Smooth muscle cell (in vitro differentiated cells): ENCODE measurements at regions not wholly inside any gene's neighbourhood (a gene's known extent, or its start where the extent isn't known, plus 50 kb on each side); places are given as distances from the start of the nearest gene placed in this dataset.
A peak's percentile ranks its signal among the peaks of the same experiment; 100 is the strongest.

Experiments
- DNase-seq: peaks from one replicate; lab custom pipeline; 2025; ENCODE audit not compliant: unreplicated experiment; lab: John Stamatoyannopoulos, UW
- H2AFZ ChIP-seq: fragments of 200-600 bp; sonication (generic); 2 replicates; pipeline ENCODE4 v1.6.0; 2016; ENCODE audit warnings: antibody characterized with exemption, low read depth, mild to moderate bottlenecking
- H3F3A ChIP-seq: fragments of 200-600 bp; sonication (generic); 2 replicates; pipeline ENCODE4 v1.6.0; 2017; ENCODE audit warnings: antibody characterized with exemption, low read depth
- H3K27ac ChIP-seq: fragments of 200-600 bp; sonication (generic); 2 replicates; pipeline ENCODE4 v1.5.1; 2016; ENCODE audit warnings: low read depth, mild to moderate bottlenecking
- H3K27me3 ChIP-seq: fragments of 200-600 bp; sonication (generic); 2 replicates; pipeline ENCODE4 v1.6.1; 2016; ENCODE audit warnings: low read depth, mild to moderate bottlenecking
- H3K36me3 ChIP-seq: fragments of 200-600 bp; sonication (generic); 2 replicates; pipeline ENCODE4 v1.5.1; 2016; ENCODE audit warnings: low read depth
- H3K4me1 ChIP-seq: fragments of 200-600 bp; sonication (generic); 2 replicates; pipeline ENCODE4 v1.5.1; 2016; ENCODE audit warnings: low read depth
- H3K4me2 ChIP-seq: fragments of 200-600 bp; sonication (generic); 2 replicates; pipeline ENCODE4 v1.6.0; 2016; ENCODE audit warnings: mild to moderate bottlenecking
- H3K4me3 ChIP-seq: fragments of 200-600 bp; sonication (generic); 2 replicates; pipeline ENCODE4 v1.5.1; 2016; ENCODE audit warnings: mild to moderate bottlenecking
- H3K79me2 ChIP-seq: fragments of 200-600 bp; sonication (generic); 2 replicates; pipeline ENCODE4 v1.6.0; 2016; ENCODE audit warnings: low read depth, mild to moderate bottlenecking
- H3K9ac ChIP-seq: fragments of 200-600 bp; sonication (generic); 2 replicates; pipeline ENCODE4 v1.6.0; 2016; ENCODE audit warnings: low read depth
- H3K9me3 ChIP-seq: fragments of 200-600 bp; sonication (generic); replicated peaks from 2 replicates; pipeline ENCODE4 v1.5.1; 2016; ENCODE audit warnings: low read depth
- H4K20me1 ChIP-seq: fragments of 200-600 bp; sonication (generic); 2 replicates; pipeline ENCODE4 v1.6.0; 2016; ENCODE audit warnings: low read depth
- WGBS: methylation state at CpG from one replicate; pipeline ENCODE4 v1.1.7; 2016; ENCODE audit warnings: low lambda C conversion rate; 5-methylcytosine and 5-hydroxymethylcytosine counted together
- TF ChIP-seq, protein P1 (sequence below): fragments of 200-600 bp; sonication (generic); IDR thresholded peaks from 2 replicates; pipeline ENCODE4 v1.5.1; 2017; ENCODE audit warnings: borderline replicate concordance, mild to moderate bottlenecking, antibody characterized with exemption; ENCODE audit not compliant: insufficient read depth, poor library complexity, severe bottlenecking

DNA sequence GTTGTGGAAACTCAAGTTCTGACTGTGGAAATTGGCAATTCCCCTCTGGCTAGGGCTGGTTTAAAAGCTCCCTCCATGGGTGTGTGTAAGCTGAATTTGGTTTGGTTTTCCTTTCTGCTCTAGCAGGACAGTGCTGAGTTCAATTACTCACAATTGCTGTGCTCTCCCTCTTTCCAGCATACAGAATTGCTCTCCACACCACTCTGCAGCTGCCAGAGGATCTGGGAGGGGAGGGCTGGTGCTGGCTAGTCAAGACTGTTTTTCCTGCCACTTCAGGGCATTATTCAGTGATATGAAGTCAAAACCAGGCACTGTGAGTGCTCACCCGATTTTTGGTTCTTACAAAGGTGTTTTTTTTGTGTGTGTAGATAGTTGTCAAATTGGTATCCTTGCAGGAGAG lies 336.9 kb upstream of the SLC24A2 start:
- Histone ChIP-seq H3K36me3 (no peaks in the 10 kb centered on the region), H3K4me2 (peak overlapping the region; percentile 54), H3K79me2 (no peaks in the 10 kb centered on the region), H3K4me1 (peaks cover 16% of the 10 kb centered on the region), H3K27me3 (no peaks in the 10 kb centered on the region), H3K4me3 (no peak overlapping the region), H4K20me1 (no peaks in the 10 kb centered on the region), H3K9me3 (no peaks in the 10 kb centered on the region), H2AFZ (peak overlapping the region; percentile 54), H3K27ac (no peak overlapping the region), H3F3A (no peaks in the 10 kb centered on the region), H3K9ac (no peak overlapping the region)
- TF ChIP-seq, protein P1, sequence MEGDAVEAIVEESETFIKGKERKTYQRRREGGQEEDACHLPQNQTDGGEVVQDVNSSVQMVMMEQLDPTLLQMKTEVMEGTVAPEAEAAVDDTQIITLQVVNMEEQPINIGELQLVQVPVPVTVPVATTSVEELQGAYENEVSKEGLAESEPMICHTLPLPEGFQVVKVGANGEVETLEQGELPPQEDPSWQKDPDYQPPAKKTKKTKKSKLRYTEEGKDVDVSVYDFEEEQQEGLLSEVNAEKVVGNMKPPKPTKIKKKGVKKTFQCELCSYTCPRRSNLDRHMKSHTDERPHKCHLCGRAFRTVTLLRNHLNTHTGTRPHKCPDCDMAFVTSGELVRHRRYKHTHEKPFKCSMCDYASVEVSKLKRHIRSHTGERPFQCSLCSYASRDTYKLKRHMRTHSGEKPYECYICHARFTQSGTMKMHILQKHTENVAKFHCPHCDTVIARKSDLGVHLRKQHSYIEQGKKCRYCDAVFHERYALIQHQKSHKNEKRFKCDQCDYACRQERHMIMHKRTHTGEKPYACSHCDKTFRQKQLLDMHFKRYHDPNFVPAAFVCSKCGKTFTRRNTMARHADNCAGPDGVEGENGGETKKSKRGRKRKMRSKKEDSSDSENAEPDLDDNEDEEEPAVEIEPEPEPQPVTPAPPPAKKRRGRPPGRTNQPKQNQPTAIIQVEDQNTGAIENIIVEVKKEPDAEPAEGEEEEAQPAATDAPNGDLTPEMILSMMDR, result no peak
- WGBS, result 33% methylated on average over 1 of the region's 1 CpG
- DNase-seq, result no peak

- TF ChIP-seq, protein P1, result no peak
- Histone ChIP-seq H3F3A (no peaks in the 10 kb centered on the region), H3K27ac (no peak overlapping the region), H3K79me2 (no peaks in the 10 kb centered on the region), H3K36me3 (no peaks in the 10 kb centered on the region), H4K20me1 (no peaks in the 10 kb centered on the region), H2AFZ (no peak overlapping the region), H3K27me3 (no peaks in the 10 kb centered on the region), H3K9ac (no peak overlapping the region), H3K9me3 (peaks cover 5% of the 10 kb centered on the region), H3K4me1 (no peaks in the 10 kb centered on the region), H3K4me2 (no peak overlapping the region), H3K4me3 (no peak overlapping the region)
- no peak for DNase-seq
- 86% methylated on average over 1 of the region's 1 CpG for WGBS
Observed at GRCh38 chr9:20119566-20119965, 330.7 kb upstream of the SLC24A2 start.

DNA sequence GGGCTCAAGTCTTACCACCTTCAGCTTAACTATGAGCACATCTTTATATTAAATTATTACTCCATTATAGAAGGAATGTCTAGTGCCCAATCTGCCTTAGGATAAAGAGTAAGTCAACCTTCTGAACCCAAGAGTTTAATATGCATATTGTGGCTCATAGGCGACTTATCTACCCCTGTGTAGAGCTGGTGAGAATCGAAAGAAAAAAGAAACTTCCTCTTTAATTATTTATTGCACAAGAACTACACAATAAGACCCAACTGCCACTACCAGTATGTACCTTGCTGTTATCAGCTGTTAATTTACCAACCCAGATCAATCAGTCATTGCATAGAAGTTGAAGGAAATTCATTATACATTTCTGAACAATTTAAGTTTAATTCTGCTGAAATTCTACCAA lies 329.1 kb upstream of the SLC24A2 start:
- H3K4me2 ChIP-seq, result no peak overlapping the region
- H3F3A ChIP-seq, result no peaks in the 10 kb centered on the region
- 84% methylated on average over 2 of the region's 2 CpGs for WGBS
- H3K27ac ChIP-seq, result no peak overlapping the region
- no peaks in the 10 kb centered on the region for H3K4me1 ChIP-seq
- no peak overlapping the region for H3K4me3 ChIP-seq
- H3K79me2 ChIP-seq, result no peaks in the 10 kb centered on the region
- H3K27me3 ChIP-seq, result no peaks in the 10 kb centered on the region
- H3K9me3 ChIP-seq, result peaks cover 6% of the 10 kb centered on the region
- no peak for DNase-seq
- H4K20me1 ChIP-seq, result no peaks in the 10 kb centered on the region
- TF ChIP-seq, protein P1, result no peak
- H3K36me3 ChIP-seq, result no peaks in the 10 kb centered on the region
- no peak overlapping the region for H3K9ac ChIP-seq
- H2AFZ ChIP-seq, result no peak overlapping the region

GRCh38 chr9:20117482-20117881 lies 328.6 kb upstream of the SLC24A2 start:
- Histone ChIP-seq H3K36me3 (no peaks in the 10 kb centered on the region), H3K9me3 (peaks cover 6% of the 10 kb centered on the region), H4K20me1 (no peaks in the 10 kb centered on the region), H3K79me2 (no peaks in the 10 kb centered on the region), H2AFZ (no peak overlapping the region), H3K4me1 (no peaks in the 10 kb centered on the region), H3K27me3 (no peaks in the 10 kb centered on the region), H3K4me3 (no peak overlapping the region), H3K9ac (no peak overlapping the region), H3K27ac (no peak overlapping the region), H3F3A (no peaks in the 10 kb centered on the region), H3K4me2 (no peak overlapping the region)
- no peak for DNase-seq
- WGBS, result 81% methylated on average over 2 of the region's 2 CpGs
- TF ChIP-seq, protein P1, result no peak
